HG02885 (cell line): ENCODE measurements at regions not wholly inside any gene's neighbourhood (a gene's known extent, or its start where the extent isn't known, plus 50 kb on each side); places are given as distances from the start of the nearest gene placed in this dataset.
"Not testable (repeated sequence)": the region's sequence is repeated elsewhere in the genome, so short reads cannot be mapped to it uniquely, and the experiment has no call there.

Experiments used
- ATAC-seq: cut with Tn5 transposase; IDR thresholded peaks from one replicate; pipeline ENCODE4 v1.9.1; 2021; ENCODE audit warnings: mild to moderate bottlenecking; ENCODE audit not compliant: unreplicated experiment, poor library complexity

DNA sequence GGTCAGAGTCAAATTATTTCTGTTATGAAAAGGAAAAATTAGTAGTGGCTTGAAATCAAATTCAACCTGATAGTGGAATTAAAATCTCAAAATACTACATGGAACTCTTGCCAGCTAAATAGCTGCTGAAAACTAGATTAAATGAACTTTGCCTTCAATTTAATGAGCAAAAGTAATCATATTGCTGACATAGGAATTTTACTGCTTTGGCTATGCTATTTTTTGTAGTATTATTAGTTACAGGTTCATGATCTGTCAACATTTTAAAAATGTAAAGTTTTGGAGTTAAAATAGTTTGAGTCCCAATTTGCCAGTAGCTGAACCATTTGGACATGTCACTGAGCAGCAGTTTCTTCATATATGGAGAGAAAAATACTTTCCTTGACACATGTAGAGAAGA, 81.4 kb downstream of the RERGL start:
- no peak for ATAC-seq

DNA sequence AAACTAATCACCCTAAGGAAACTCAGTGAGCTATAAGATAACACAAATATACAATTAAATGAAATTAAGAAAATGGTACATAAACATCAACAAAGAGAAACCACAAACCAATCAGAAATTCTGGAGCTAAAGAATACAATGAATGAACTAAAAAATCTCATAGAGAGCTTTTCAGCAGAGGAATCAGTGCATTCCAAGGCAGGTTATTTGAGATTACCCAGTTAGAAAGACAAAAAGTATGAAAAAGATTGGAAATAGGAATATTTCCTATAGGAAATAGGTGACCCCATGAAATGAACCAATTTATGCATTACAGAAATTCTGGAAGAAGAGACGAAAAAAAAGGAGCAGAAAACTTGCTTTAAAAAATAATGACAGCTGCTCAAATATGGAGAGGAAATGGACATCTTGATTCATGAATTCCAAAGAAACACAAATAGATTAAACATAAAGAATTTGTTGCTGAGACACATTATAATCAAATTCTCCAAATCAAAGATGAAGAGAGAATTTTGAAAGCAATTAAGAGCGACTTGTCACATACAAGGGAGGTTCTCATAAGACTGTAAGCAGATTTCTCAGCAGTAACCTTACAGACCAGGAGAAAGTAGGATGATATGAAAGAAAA, 90.7 kb downstream of the RERGL start:
- ATAC-seq, result no peak

DNA sequence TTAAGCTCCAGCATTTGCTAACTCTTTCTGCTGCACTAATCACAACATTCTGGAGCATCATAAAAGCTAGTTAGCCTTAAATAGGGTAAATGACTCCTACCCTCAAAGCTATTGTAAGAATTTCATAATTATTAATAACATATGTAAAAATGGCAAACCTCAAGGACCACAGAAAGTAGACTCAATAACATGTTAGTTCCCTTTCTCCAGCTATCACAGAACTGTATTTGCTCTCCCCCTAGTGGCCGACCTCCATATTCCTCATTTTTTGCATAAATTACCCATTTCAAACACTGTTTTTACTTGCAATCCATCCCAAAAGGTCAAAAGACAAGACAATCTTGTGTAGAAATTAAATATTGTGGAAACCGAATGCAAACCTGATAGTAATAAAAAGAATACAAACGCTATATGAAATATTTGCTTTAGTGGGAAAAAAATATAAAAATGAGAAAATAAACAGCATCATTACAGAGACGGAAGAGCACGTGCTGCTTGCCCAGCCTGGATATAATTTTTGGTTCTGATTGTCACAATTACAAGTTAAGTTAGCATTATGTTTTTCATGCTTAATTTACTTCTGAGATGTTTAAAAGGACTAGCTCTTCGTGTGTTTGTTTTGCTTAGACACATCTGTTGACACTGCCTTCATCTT, 97.9 kb downstream of the RERGL start:
- peak; percentile 96 for ATAC-seq

DNA sequence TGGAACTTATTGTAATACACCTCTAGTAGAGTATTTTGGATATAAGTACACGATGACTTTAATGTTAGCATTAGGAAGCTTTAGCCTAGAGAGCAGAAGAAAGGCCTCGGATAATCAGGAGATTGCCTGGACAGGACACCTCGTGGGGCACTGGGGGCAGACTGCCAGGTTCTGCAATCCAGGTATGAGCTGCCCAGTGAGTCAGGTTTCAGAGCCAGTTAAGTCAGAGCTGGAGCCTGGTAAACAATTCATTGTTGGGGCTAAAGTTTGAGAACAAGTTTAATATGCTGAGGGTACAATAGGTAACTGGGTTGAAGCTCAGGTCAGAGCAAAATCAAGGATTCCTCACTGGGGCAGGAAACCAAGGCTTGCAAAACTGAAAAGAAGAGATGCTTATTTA, 107.4 kb downstream of the RERGL start:
- ATAC-seq, result no peak

DNA sequence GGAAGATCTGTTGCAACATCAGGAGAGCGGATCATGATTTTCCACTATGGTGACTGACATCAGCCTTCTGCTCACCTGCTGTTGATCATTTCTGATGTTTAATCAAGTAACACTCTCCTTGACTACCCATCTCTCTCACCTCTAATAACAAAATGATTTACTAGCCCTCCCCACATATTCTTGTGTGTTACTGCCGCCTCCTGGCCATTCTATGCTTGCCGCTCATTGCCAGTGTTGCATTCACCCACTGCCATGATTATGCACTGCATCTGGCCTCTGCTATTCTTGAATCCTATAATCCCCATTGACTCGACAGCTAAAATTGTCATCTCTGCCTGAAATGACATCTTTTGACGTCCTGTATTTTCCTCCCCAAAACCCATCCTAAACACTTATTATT, 113.8 kb downstream of the RERGL start:
- no peak for ATAC-seq

DNA sequence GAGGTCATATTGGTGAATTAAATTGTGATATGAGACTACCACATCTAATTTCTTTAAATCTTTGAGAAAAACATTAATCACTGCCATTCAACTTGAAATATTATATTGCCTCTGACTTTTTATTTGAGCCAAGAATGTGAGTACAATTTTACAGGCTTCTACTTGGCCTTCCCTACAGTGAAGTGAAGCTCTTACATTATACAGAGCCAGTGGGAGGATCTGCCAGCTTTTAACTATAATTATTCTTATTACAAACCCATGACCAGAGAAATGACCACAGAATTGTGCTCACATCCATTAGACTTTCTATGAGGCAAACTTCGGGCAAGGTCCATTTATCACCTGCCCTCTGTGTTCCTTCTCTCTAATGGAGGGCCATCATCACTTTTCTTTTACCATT, 114.2 kb downstream of the RERGL start:
- no peak for ATAC-seq

DNA sequence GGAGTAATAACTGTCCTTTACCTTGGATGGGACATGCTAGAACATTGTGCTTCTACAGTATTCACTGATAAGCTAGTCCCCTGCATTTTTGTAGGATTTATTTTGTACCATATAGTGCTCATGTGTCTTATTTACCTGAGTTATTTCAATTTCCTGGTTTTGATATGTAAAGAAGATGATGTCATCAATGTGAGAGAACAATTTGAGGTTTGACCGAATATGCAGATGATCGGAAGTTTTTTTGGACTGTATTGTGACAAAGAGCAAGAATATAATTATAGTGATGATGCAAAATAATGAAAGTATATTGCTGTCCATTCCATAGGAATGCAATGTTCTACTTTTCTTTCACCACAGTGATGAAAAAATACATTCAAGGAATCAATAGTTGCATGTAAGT, 114.8 kb downstream of the RERGL start:
- no peak for ATAC-seq

DNA sequence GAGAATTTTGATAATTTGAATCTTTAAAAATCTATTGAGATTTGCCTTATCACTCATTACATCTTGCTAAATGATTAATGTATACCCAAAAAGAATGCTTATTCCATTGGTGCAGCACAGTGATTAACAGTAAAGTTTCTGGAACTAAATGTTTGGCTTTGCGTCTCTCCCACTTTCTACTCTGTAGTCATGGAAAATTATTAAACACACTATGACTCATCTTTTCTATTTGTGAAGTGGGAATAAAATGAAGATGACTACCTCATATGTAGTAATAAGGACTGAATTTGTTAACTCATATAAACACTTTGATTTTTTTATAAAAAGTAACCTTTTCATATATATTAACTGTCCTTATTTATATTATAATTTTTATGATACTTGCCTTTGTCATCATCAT, 118.1 kb downstream of the RERGL start:
- no peak for ATAC-seq

DNA sequence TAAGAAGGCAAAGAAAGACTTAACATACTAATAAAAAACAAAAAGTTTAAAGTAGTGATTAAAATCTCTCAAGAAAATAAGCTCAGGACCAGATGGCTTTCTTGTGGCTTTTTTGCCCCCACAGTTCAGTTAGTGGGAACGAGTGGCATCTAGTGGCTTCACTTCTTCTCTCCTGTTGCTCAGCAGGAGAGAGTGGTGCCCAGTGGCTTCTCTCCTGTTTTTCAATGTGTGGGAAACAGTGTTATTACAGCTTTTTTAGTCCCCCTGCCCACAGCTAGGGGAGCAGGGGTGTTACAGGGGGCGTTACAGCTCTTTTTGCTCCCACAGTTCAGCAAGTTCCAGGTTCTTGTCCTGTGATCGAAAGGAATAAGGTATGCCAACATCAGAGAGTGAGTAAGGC, 135.2 kb downstream of the RERGL start:
- ATAC-seq, result no peak

DNA sequence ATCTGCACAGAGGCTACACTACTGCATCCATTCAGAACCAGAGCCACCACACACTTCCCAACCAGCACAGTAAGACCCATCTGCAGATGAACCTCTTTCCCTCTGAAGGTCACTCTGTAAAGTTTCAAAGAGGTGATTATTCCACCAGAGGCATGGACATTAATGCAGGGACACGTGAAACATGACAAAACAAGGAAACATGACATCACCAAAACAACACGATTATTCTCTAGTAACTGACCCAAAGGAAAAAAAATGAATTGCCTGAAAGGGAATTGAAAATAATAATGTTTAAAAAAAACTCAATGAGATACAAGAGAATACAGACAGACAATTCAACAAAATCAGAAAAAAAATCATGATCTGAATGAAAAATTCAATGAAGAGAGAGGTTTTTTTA, 139.1 kb downstream of the RERGL start:
- no peak for ATAC-seq

DNA sequence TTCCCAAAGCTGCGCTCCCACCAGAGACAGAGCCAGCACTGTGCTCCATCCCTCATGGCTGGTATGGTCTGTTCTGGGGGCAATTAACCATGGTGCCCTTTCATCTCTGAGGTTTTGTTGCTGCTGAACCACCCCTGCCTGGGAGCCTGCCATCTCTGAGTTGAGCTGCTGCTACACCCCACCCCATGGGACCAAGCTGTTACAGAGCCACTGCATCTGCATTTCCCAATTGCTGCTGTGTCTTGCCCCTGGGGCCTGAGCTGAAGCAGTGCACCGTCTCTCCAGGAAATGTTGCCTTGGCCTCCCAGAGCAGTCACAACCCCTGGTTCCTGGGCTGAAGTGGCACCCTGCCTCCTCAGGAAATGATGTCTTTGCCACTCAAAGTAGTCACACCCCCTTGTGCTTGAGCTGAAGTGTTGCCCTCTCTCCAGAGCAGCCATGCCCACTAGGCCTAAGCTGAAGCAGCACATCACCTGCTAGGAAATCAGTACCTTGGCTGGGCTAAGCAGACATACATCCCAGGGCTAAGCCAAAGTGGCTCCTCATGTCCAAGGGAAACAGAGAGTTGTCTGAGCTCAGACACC, 140.3 kb downstream of the RERGL start:
- ATAC-seq, result no peak

DNA sequence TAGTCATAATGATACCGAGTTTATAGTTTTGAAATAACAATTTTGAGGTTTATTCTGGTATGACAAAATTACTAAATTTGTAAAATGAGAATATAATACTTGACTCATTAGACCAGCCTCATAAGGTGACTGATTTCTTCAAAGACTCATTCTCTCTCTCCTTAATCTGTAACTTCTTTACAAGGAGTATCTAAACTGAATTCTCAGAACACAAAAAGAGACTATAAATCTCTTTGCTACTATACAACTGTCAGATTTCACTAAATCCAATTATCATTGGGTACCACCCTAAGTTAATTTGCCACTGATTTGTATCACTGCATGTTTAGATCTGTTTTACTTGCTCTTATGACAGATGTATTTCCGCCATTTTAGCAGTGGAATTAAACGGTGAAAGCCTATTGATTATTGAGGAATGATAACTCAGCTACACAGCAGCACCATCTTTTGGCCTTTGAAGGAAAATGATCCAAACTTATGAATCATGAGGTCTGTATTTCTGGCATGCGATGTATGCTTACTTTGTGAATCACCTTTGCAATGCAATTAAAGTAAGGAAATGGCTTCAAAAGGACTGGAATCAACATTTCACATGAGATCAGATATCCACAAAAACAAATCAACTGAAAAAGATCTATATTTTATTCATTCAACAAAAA, 161.2 kb downstream of the RERGL start:
- no peak for ATAC-seq

DNA sequence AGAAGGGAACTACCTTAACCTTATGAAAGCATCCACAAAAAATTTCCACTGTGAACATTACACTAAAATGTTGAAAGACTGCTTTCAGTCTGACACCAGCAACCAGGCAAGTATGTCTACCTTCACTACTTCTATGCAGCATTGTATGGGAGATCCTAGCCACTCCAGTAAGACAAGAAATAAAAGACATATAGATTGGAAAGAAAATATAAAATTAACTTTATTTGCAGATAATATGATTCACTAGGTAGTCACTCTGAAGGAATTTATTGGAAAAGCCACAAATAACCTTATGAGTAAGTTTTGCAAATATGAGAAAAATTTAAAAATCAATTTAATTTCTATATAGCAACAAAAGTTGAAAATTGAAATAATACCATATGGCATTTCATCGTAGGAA, 172.0 kb downstream of the RERGL start:
- no peak for ATAC-seq

DNA sequence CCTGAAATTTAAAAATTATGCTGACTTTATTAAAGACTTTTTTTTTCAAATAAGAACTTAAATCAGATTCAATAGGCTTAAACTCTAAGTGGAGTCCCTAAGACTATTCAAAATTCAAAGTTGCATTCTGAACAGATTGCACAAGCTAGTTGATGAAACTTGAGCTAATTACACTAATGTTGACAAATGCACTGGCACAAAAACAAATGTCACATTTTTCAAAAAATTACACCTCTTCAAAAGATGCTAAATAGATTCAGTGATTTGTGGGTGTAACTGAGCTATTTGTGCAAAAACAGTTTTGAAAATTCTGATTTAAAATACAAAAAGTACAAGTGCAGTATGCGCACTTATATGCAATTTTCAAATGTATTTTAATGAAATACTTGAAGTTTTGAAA, 205.4 kb downstream of the RERGL start:
- no peak for ATAC-seq

DNA sequence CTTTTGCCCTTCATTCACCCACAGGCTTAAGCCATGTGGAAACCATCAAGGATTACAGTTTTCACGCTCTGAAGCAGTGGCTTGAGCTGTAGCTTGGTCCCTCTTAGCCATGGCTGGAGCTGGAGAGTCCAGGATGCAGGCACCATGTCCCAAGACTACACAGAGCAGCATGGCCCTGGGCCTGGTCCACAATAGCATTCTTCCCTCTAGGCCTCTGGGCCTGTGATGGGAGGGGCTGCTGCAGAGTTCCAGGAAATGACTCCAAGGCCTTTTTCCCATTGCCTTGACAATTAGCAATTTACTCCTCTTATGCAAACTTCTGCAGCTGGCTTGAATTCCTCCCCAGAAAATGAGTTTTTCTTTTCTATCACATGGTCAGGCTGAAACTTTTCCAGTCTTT, 211.3 kb downstream of the RERGL start:
- no peak for ATAC-seq

DNA sequence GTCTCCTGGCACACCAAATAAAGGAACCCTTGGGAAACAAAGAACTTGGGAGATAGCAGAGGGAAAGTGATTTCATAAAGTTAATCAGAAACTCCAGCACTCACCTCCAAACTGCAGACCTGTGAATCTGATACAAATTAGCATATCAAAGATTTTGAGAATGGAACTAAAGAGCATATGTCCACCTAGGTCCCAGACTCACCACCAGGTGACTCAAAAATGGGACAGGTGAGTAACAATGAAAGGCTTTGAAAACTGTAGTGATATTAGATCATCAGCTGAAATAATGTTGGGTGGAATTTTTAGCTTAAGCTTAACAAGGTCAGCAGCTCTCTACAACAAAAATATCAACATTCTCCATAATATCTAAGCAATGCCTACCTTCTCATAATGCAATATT, 214.8 kb downstream of the RERGL start:
- no peak for ATAC-seq

DNA sequence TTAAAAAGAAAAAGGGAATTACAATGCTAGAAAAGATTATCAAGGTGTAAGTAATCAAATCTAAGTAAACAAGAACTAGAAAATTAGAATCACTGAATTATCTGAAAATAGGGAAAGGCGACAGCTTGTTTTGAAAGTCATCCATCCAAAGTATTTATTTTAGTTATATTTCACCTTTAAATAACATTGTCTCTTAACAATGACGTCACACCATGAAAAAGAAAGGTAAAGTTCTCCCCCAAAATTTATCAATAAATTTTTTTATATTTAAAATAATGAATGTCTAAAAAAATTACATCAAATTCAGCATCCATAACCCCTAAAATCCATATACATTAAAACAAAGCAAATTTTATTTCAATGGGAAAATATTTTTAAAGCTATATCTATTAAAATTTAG, 223.2 kb downstream of the RERGL start:
- ATAC-seq, result no peak

DNA sequence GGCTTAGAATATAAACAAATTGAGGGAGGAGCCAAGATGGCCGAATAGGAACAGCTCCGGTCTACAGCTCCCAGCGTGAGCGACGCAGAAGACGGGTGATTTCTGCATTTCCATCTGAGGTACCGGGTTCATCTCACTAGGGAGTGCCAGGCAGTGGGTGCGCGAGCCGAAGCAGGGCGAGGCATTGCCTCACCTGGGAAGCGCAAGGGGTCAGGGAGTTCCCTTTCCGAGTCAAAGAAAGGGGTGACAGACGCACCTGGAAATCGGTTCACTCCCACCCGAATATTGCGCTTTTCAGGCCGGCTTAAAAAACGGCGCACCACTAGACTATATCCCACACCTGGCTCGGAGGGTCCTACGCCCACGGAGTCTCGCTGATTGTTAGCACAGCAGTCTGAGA, 234.4 kb downstream of the RERGL start:
- not testable (repeated sequence) for ATAC-seq

DNA sequence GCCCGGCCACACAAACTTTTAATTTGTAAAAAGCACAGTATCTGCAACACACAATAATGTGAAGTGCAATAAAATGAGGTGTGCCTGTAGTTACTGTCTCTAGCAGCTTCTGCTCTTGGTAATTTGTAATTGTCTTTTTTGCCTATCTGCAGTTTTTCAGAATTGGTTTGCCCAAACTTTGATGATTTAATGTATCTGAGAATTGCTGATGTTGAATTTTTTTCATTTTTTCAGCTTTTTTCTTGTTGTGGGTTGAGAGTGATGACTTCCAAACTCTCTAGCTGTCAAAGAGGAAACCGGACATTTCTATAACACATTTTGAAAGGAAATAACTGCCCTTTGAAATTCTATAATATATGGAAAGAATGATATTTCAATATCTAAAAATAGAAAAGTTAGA, 236.9 kb downstream of the RERGL start:
- no peak for ATAC-seq

DNA sequence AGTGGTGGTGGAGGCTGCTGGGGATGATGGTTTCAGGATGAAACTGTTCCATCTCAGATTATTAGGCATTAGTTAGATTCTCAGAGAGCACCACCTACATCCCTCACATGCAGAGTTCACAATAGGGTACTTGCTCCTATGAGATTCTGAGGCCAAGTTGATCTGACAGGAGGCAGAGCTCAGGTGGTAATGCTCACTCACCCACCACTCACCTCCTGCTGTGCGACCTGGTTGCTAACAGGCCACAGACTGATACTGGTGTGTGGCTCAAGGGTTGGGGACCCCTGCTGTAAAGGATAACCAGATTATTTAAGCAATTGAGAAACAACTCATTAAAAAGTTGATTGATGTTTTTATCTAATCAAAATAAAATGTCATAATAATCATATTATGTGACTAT, 248.5 kb downstream of the RERGL start:
- ATAC-seq, result no peak

DNA sequence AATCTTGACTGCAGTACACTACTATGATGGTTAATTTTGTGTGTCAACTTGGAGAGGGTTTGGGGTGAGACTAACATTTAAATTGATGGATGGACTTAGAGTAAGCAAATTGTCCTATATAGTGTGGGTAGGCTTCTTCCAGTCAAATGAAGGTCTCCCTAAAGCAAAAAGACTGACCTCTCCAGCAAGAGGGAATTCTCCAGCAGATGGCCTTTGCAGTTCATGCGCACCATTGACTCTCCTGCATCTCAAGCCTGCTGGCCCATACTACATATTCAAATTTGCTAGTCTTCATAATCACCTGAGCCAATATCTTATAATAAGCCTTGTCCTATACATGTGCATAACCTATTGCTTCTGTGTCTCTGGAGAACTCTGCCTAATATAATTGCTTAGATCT, 260.2 kb downstream of the RERGL start:
- no peak for ATAC-seq

DNA sequence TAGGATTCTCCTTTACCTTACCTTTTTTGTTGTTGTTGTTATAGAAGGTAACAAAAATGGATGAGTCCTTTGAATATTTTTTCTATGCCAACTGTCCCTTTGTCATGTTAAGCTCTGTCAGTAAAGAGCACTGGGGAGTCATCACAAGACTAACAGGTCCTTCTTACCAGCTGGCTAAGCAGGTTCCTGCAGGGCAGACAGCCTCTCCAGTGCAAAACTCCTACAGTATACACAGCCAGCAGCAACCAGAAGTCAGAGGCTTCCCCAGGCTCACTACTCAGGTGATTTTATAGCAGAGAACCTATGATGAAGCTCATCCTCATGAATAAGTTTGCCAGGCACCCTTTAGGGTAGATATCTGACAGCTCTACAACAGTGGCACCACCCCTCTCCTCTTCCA, 271.1 kb downstream of the RERGL start:
- ATAC-seq, result no peak
